ENCODE measurements at regions not wholly inside any gene's neighbourhood (a gene's known extent, or its start where the extent isn't known, plus 50 kb on each side); places are given as distances from the start of the nearest gene placed in this dataset.

DNA sequence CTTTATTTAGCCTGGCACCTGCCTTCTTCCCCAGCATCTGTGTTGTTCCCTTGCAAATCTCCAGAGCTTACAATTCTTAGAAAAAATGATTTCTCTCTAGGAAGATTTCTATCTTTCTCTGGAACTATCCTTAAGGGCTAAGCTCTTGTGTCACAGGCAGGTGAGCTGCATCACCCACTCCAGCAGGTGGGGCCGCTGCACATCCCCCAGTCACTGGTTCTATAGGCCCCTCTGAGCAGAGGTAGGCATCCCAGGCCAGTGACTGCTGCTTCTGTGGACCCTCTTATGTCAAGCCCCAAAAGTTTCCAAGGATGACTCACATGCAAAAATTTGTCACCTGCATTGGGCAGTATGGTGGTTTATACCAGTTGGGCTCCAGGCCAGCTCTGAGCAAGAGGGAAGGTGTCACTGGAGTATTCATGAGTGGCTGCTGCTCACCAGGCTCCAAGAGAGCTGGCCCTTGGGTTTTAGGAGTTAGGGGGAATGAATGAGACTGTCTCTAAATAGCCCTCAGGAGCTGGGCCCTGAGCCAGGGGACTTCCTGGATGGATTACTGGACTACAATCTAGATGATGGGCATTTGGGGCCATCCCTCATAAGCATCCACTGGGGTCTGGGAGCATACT, 208.1 kb upstream of the EOLA2 start:
- TF ChIP-seq EZH2phosphoT487 (IDR thresholded peaks at IDR 0.05; ENCODE audit: insufficient read depth, low read depth) (no peak), EZH2 (IDR thresholded peaks at IDR 0.05; ENCODE audit: insufficient read depth, poor library complexity, severe bottlenecking) (no peak)
